GM21786 (cell line): ENCODE measurements at regions not wholly inside any gene's neighbourhood (a gene's known extent, or its start where the extent isn't known, plus 50 kb on each side); places are given as distances from the start of the nearest gene placed in this dataset.
"Not testable (repeated sequence)": the region's sequence is repeated elsewhere in the genome, so short reads cannot be mapped to it uniquely, and the experiment has no call there.

Source experiments
- ATAC-seq: cut with Tn5 transposase; IDR thresholded peaks from one replicate; pipeline ENCODE4 v1.9.1; 2021; ENCODE audit not compliant: unreplicated experiment

DNA sequence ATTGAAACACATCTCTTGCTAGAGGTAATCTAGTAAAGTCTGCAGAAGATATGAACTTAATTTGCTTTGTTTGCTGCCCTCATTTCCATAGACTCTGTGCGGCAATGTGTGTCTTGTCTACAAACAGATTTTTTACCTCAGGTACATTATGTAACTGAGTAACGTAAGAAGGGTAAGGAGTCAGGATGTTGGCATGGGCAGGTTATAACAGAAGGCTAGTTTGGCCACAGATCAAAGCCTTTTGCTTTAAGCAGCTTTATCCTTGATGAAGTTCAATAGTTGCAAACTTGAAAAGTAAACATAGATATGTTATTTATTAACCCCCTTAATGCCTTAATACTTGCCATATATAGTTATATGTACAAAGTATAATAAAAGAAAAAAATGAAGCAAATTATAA lies 391.6 kb upstream of the FKBP1C start:
- ATAC-seq: no peak

DNA sequence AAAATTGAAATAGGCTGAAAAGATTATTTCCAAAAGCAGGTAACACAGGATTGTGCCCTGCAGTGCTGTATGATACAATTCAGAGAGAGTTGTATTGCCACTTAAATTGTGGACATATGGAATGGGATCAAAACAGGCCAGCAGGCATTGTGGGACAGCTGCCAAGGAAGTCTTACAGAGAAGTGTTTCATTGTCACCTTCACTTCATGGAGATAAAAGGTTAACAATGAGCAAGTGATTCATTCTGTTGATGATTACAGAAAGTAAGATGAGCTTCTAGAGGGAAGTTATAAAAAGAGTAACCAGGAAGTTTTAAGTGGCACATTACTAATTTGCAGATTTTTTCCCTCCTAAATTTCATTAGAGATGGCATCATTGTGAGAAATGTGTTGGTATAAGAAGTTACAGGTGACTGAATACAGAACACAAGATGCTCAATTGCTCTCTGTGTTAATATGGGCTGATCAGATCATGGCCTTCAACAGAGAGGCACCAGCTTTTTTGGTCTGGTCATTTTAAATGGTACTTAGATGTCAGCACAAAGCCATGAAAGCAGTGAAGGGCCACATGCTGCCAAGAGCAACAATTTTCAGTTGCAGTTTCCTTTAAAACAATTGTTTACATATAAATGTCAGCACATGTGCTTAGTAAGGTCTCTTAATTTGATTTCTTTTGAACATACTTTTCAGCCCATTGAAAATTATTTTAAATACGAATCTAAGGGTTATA lies 402.5 kb upstream of the FKBP1C start:
- peak; percentile 46 for ATAC-seq

DNA sequence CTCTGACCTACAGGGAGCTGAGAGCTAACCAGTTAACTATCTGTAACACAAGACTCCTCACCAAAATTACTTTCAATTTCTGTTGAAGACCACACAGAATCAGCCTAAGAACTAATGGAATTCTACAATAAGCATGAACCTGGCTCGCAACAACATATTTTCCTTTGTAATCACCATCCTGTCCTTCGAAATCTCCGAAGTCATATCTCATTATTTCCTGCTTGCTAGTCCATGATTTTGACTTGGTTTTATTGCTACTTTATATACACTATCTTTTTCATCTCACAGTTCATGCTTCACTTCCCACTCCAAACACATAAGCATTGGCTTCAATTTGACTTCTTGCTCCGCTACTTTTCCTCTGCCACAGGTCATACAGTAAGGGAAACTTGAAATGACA lies 405.8 kb upstream of the FKBP1C start:
- ATAC-seq: no peak

GRCh38 chr6:62803094-62803493 lies 408.2 kb upstream of the FKBP1C start:
- ATAC-seq: no peak

GRCh38 chr6:62797190-62797589 lies 414.1 kb upstream of the FKBP1C start:
- ATAC-seq: no peak

DNA sequence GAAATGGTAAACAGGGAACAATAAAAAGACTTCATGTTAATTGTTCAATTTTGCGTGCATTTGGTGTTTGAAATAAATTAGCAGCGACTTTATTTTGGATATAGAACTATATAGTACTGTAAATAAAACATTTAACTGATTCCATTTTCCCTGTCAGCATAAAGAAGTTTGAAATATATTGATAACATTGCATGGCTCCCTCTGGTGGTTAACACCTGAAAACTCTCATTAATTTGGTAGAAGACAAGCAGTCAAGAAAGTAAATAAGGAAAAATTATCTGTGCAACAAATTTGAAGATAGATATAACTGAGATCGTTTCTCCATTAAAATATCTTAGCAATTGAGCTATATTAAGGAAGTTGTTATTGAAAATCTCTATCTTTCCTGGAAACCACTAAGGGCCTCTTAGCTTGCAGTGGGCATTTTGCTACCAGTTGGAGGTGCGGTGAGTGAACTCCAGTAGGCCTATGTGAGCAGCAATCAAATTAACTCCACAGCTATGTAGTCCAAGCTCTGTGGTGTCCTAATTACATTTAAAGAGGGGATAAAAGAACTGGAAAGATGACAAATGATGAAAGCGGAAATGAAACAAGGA lies 435.7 kb upstream of the FKBP1C start:
- no peak for ATAC-seq

DNA sequence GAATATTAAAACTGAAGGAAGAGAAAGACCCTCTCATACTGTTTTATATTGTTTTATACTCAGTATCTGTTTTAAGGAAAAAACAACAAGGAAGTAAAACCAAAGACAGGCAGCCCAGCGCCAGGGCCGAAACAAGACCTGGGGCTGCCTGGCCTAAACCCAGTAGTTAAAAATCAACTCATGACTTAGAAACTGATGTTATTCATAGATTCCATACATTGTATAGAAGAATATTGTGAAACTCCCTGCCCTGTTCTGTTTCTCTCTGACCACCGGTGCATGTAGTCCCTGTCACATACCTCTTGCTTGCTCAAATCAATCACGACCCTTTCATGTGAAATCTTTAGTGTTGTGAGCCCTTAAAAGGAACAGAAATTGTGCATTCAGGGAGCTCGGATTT lies 445.1 kb upstream of the FKBP1C start:
- ATAC-seq: not testable (repeated sequence)

DNA sequence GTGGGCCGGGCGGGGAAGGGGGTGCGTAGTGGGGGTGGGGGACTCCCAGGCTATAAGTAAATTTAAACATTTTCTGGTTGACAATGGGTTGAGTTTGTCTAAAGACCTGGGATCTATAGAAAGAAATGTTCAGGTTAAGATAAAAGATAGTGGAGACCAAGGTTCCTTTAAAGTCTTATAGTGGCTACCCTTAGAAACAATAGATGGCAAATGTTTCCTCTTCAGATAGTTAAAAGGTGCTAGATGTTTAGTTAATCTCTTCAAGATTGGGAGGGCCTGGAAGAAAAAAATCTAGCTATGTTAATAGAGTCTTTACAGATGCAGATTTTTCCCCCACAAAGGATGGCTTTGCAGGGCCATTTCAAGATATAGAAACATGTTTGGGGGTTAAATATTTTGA lies 446.4 kb upstream of the FKBP1C start:
- no peak for ATAC-seq

GRCh38 chr6:62763125-62763912 lies 447.9 kb upstream of the FKBP1C start:
- ATAC-seq: no peak

GRCh38 chr6:62746968-62747367 lies 460.9 kb upstream of the KHDRBS2 start:
- no peak for ATAC-seq

GRCh38 chr6:62746161-62746560 lies 460.1 kb upstream of the KHDRBS2 start:
- no peak for ATAC-seq

DNA sequence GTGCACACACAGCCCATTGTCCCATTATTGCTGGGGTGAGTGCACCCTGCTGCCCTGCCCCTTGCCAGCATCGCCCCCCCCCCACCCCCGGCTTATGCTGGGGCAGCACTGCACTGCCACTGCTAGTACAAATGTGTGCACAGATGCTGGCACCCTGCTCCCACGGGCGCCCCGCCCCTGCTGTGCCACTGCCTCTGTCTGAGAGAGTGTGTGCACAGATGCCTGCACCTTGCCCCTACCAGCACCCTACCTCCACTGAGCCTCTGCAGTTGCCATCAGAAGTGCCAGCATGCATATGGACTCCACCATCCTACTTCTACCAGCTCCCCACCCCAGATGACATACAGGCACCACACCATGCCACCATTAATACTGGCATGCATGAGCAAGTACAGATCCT lies 454.6 kb upstream of the KHDRBS2 start:
- ATAC-seq: no peak

DNA sequence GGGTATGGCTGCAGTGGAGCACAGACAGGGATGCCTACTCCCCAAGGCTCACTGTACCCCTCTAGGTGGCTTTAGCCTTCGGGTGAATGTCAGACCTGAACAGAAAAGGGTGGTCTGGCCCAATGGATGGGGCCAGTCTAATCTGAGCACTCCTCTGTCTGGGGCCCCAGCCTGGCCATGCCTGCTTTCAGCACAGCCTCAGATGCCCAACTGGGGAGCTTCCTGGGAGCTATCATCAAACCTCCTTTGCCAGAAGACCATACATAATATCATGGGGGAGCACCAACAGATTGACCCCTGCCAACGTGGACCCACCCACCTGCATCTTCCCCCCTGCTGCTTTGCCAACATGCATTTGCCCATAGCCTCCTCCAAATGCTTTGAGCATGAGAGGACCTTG lies 454.1 kb upstream of the KHDRBS2 start:
- no peak for ATAC-seq

DNA sequence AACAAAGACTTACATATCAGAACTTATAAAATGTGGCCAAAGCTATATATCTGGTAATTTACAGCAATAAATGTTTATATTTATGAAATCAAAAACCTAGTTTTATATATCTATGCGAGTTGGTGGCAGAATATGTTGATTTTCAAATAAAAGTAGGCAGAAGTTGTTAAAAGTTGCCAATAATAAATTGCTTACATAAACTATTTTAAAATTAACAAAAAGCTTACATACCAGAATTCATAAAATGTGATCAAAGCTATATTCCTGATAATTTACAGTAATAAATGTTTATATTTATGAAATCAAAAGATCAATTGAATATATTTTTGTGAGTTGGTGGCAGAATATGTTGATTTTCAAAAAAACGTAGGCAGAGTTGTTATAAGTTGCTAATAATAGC lies 451.8 kb upstream of the KHDRBS2 start:
- no peak for ATAC-seq

DNA sequence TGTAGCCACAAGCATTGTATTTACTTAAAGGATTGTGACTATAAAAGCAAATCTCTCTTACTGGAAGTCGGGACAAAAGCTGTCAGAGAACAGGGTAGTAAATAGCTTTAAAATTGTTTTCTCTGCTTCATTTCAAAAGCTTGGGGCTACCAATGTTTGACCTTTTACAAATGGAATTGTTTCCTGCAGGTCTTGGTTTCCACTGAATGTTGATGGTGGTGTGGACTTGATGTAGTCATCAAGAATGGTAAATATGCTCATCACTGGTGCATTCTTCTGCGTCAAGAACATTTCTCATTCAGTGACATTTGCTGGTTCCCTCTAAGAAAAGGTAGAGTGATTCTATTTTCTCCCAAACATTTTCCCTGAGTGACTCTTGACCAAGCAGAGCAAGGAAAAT lies 435.4 kb upstream of the KHDRBS2 start:
- ATAC-seq: no peak

- no peak for ATAC-seq
Observed at GRCh38 chr6:62716719-62717118, 430.7 kb upstream of the KHDRBS2 start.

DNA sequence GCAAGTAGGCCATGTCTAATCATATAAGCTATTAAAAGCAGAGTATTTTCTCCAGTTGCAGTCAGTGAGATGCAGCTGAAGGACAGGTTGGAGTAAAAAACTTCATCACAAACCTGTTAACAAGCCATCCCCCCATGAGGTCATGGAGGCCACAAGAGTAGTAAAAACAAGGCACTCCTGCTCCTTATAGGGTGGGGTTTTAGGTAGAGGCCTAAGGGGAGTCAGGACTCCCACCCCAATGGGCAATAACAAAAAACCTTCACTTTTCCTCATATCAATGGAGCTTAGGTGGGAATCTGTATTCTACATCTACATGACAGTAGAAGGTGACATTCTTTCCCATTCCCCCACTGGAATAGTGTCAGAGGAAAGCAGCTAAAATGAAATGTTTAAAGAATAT lies 428.1 kb upstream of the KHDRBS2 start:
- no peak for ATAC-seq

DNA sequence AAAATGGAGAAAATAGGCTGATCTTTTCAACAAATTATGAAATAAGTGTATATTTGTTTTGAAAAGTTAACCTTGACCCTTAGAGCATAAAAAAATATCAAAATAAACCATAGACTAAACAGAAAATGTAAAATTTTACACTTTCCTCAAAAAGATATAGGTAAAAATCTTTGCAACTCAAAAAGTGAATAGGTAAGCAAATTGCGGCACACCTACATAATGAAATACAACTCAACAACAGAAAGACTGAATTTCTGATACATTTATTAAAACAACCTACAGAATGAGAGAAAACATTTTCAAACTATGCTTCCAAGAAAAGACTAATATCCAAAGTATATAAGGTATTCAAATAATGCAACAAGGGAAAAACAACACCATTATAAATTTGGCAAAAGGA lies 425.7 kb upstream of the KHDRBS2 start:
- no peak for ATAC-seq

GRCh38 chr6:62707914-62708313 lies 421.9 kb upstream of the KHDRBS2 start:
- ATAC-seq: no peak

GRCh38 chr6:62707156-62707555 lies 421.1 kb upstream of the KHDRBS2 start:
- ATAC-seq: no peak

DNA sequence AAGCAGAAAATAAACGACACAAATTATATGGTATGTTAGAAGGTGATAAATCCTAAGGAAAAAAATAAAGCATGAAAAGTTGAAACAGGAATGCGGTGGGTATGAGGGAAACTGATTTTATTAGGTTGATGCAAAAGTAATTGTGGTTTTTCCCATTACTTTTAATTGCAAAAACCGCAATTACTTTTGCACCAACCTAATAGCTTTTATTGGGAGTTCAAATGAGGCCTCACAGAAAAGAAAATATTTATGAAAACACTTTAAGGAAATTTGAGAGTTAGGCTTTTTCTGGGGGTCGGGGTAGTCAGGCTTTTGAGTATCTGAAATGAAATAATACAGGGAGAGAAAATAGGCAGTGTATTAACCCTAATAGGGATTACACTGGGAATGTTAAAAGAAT lies 397.0 kb upstream of the KHDRBS2 start:
- ATAC-seq: no peak

GRCh38 chr6:62681108-62681507 lies 395.1 kb upstream of the KHDRBS2 start:
- no peak for ATAC-seq
